ENCODE measurements at regions not wholly inside any gene's neighbourhood (a gene's known extent, or its start where the extent isn't known, plus 50 kb on each side); places are given as distances from the start of the nearest gene placed in this dataset.
A peak's percentile ranks its signal among the peaks of the same experiment; 100 is the strongest.
"Not testable (repeated sequence)": the region's sequence is repeated elsewhere in the genome, so short reads cannot be mapped to it uniquely, and the experiment has no call there.

DNA sequence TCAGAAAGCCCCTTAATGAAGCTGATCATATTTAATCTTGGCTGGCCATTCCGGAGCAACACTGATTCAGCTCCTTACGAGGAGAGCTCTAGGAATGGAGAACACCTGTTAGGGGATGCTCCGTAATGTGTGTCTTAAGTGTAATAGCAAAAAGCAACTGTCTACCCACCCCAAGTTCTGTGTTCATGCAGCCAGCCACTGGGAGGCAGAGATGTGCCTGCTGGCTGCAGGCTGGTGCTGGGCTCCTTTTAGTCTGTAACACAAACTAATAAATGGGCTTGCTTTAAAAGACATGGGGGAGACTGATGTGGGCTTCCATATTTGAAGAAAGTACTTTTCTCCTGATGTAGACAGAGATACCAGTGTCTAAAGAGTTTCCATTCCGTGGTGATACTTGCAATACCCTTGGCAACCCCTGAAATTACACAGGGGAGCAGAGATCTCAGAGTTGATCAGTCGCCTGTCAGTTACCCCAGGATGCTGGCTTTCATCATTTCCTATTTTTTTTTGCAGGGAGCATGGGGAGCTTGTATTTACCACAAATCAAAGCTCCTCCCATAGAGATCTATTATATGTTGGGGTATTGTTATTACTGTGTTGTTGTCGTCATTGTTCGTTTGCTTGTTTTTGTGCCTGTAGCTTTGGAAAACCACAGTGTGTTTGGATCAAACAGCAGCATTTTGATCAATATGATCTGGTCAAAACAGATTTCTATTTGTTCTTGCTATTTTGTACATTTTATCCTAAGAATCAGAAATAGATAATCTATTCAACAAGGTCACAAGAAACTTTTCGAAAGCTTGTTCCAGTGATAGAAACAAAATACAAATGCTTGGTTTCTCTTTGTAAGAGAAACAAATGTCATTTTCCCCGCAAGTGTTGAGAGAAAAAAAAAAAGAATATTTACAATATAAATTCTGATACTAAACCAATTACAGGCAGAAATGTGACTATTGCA is 65.8 kb downstream of the MTX3 start:
- in situ Hi-C loops (cut with HindIII; ENCODE audit: low sequenced_read_pairs) = no loop called here
- TF ChIP-seq, protein P1, sequence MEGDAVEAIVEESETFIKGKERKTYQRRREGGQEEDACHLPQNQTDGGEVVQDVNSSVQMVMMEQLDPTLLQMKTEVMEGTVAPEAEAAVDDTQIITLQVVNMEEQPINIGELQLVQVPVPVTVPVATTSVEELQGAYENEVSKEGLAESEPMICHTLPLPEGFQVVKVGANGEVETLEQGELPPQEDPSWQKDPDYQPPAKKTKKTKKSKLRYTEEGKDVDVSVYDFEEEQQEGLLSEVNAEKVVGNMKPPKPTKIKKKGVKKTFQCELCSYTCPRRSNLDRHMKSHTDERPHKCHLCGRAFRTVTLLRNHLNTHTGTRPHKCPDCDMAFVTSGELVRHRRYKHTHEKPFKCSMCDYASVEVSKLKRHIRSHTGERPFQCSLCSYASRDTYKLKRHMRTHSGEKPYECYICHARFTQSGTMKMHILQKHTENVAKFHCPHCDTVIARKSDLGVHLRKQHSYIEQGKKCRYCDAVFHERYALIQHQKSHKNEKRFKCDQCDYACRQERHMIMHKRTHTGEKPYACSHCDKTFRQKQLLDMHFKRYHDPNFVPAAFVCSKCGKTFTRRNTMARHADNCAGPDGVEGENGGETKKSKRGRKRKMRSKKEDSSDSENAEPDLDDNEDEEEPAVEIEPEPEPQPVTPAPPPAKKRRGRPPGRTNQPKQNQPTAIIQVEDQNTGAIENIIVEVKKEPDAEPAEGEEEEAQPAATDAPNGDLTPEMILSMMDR (IDR thresholded peaks at IDR 0.05; ENCODE audit: low read depth, low read length, missing control alignments) = peak; percentile 34
- no peak overlapping the region for H3K4me3 ChIP-seq (ENCODE audit: low read depth, low read length)
- no peak for DNase-seq (ENCODE audit: low read depth)

DNA sequence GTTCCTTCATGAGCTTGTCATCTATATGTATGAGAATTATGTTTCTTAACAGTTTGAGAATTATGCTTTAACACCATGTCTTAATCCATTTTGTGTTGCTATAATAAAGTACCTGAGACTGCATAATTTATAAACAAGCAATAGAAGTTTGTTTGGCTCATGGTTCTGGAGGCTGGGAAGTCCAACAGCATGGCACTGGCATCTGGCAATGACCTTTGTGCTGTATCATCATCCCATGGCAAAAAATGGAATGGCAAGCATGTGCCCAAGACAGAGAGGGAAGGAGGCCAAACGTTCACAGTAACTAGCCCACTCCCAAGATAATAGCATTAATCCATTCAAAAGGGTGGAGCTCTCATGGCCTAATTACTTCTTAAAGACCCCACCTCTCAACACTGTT is 67.6 kb downstream of the MTX3 start:
- H3K4me3 ChIP-seq (ENCODE audit: low read depth, low read length) = no peak overlapping the region
- TF ChIP-seq, protein P1 (IDR thresholded peaks at IDR 0.05; ENCODE audit: low read depth, low read length, missing control alignments) = no peak
- DNase-seq (ENCODE audit: low read depth) = no peak
- in situ Hi-C loops (cut with HindIII; ENCODE audit: low sequenced_read_pairs) = no loop called here

DNA sequence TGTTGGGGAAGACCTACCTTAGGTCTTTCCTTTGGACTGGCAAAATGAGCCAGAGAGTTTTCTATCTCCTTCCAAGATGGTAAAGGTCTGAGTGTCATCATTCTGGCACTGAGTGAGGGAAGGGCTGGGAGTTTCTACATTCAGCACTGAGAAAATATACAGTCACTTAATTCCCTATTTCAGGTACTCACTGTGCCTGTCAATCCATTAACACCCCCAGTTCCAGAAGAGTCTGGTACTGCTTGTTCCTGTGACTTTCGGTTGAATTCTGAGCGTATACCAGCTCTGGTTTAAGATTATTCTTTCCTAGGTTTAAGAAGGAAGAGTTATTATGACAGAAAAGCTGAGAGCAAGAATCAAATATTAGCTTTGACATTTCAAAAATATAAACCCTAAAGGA is 68.4 kb downstream of the MTX3 start:
- no peak for DNase-seq (ENCODE audit: low read depth)
- TF ChIP-seq, protein P1 (IDR thresholded peaks at IDR 0.05; ENCODE audit: low read depth, low read length, missing control alignments) = no peak
- no peak overlapping the region for H3K4me3 ChIP-seq (ENCODE audit: low read depth, low read length)
- in situ Hi-C loops (cut with HindIII; ENCODE audit: low sequenced_read_pairs) = no loop called here

DNA sequence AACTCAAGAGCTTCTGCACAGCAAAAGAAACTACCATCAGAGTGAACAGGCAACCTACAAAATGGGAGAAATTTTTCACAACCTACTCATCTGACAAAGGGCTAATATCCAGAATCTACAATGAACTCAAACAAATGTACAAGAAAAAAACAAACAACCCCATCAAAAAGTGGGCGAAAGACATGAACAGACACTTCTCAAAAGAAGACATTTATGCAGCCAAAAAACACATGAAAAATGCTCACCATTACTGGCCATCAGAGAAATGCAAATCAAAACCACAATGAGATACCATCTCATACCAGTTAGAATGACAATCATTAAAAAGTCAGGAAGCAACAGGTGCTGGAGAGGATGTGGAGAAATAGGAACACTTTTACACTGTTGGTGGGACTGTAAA is 83.6 kb downstream of the MTX3 start:
- DNase-seq (ENCODE audit: low read depth); in situ Hi-C loops (cut with HindIII; ENCODE audit: low sequenced_read_pairs); H3K4me3 ChIP-seq (ENCODE audit: low read depth, low read length): not testable (repeated sequence)

DNA sequence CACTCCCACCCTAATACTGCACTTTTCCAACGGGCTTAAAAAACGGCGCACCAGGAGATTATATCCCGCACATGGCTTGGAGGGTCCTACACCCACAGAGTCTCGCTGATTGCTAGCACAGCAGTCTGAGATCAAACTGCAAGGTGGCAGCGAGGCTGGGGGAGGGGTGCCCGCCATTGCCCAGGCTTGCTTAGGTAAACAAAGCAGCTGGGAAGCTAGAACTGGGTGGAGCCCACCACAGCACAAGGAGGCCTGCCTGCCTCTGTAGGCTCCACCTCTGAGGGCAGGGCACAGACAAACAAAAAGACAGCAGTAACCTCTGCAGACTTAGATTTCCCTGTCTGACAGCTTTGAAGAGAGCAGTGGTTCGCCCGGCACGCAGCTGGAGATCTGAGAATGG is 88.5 kb downstream of the MTX3 start:
- H3K4me3 ChIP-seq (ENCODE audit: low read depth, low read length); DNase-seq (ENCODE audit: low read depth); in situ Hi-C loops (cut with HindIII; ENCODE audit: low sequenced_read_pairs): not testable (repeated sequence)

DNA sequence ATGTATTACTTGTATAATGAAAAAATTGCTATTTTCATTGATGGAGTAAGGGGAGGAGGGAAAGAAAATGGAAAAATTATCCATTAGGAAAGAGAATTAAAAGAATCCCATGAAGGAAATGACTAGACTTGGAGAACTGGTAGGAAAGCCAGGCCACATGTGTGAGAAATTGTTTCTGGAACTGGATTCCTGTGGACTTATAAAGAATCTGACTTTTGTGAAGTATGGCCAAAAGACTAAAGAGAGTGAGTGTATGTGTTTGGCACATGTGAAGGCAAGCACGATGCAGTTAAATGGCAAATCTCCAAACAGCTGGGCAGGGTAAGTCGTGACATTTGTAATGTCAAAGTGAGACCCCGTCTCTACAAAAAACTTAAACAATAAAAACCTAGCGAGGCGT is 89.4 kb downstream of the MTX3 start:
- no peak overlapping the region for H3K4me3 ChIP-seq (ENCODE audit: low read depth, low read length)
- in situ Hi-C loops (cut with HindIII; ENCODE audit: low sequenced_read_pairs) = no loop called here
- TF ChIP-seq, protein P1 (IDR thresholded peaks at IDR 0.05; ENCODE audit: low read depth, low read length, missing control alignments) = no peak

DNA sequence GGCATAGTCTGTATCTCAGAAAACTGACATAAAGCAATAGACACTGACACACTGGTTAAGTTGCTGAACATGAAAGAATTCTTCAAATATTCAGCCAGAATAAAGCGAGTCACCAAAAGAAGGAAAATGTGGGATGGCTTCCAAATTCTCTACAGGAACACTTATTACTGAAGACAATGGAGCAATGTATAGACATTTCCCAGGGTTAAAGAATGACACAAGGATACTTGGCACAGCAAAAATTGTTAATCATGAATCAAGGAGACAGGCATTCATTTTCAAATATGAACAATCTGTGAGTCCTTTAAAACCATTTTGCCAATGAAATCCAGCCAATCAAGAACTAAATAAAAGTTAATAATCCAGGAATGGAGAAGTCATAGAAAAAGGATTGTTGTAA is 92.5 kb downstream of the MTX3 start:
- in situ Hi-C loops (cut with HindIII; ENCODE audit: low sequenced_read_pairs) = no loop called here
- DNase-seq (ENCODE audit: low read depth) = no peak
- TF ChIP-seq, protein P1 (IDR thresholded peaks at IDR 0.05; ENCODE audit: low read depth, low read length, missing control alignments) = no peak
- H3K4me3 ChIP-seq (ENCODE audit: low read depth, low read length) = no peak overlapping the region

More for the DNA sequence above, 89.4 kb downstream of the MTX3 start:
- no peak for DNase-seq (ENCODE audit: low read depth)
